Trophoblast cell (in vitro differentiated cells and primary cell): ENCODE measurements at regions not wholly inside any gene's neighbourhood (a gene's known extent, or its start where the extent isn't known, plus 50 kb on each side); places are given as distances from the start of the nearest gene placed in this dataset.

Experiments used
- DNase-seq, 2 donors: peaks; one replicate each; pipeline ENCODE4 v3.0.0-alpha.2; 2016
- H2AFZ ChIP-seq: 2 replicates; pipeline ENCODE4 v1.6.1; 2013; ENCODE audit warnings: low read length, moderate library complexity, mild to moderate bottlenecking; ENCODE audit not compliant: insufficient read depth, poor library complexity
- H2AK5ac ChIP-seq: 2 replicates; pipeline ENCODE4 v1.6.1; 2013; ENCODE audit warnings: mild to moderate bottlenecking, low read length
- H2BK120ac ChIP-seq: 2 replicates; pipeline ENCODE4 v1.6.1; 2013; ENCODE audit warnings: low read length, mild to moderate bottlenecking, moderate library complexity; ENCODE audit not compliant: insufficient read depth, poor library complexity
- H2BK12ac ChIP-seq: 2 replicates; pipeline ENCODE4 v1.6.1; 2013; ENCODE audit warnings: mild to moderate bottlenecking, low read length, moderate library complexity
- H2BK5ac ChIP-seq: 2 replicates; pipeline ENCODE4 v1.6.1; 2013; ENCODE audit warnings: low read length, low read depth, moderate library complexity, mild to moderate bottlenecking; ENCODE audit not compliant: poor library complexity
- H3K14ac ChIP-seq: 2 replicates; pipeline ENCODE4 v1.6.1; 2013; ENCODE audit warnings: mild to moderate bottlenecking, low read length
- H3K18ac ChIP-seq: 2 replicates; pipeline ENCODE4 v1.6.1; 2013; ENCODE audit warnings: mild to moderate bottlenecking, low read length
- H3K23ac ChIP-seq: 2 replicates; pipeline ENCODE4 v1.6.1; 2013; ENCODE audit warnings: low read length
- H3K27ac ChIP-seq: 2 replicates; pipeline ENCODE4 v1.5.1; 2013; ENCODE audit warnings: low read depth, mild to moderate bottlenecking, inconsistent platforms, low read length, moderate library complexity
- H3K27me3 ChIP-seq: 2 replicates; pipeline ENCODE4 v1.6.1; 2013; ENCODE audit warnings: inconsistent platforms, mild to moderate bottlenecking, low read length, moderate library complexity; ENCODE audit not compliant: insufficient read depth
- H3K36me3 ChIP-seq, 2 experiments: 1 replicate in 1 of 2; 2 replicates in 1 of 2; pipeline ENCODE4 v1.6.1; 2013; ENCODE audit warnings: low read length in 2 of 2, mild to moderate bottlenecking in 2 of 2, moderate library complexity in 1 of 2; ENCODE audit not compliant: insufficient read depth in 2 of 2, control insufficient read depth in 1 of 2
- H3K4ac ChIP-seq: 2 replicates; pipeline ENCODE4 v1.6.1; 2013; ENCODE audit warnings: low read depth, mild to moderate bottlenecking, low read length, moderate library complexity
- H3K4me1 ChIP-seq, 2 experiments: 1 replicate in 1 of 2; 2 replicates in 1 of 2; pipeline ENCODE4 v1.6.1; 2013; ENCODE audit warnings: low read length in 2 of 2, mild to moderate bottlenecking in 2 of 2, moderate library complexity in 1 of 2; ENCODE audit not compliant: insufficient read depth in 2 of 2, control insufficient read depth in 1 of 2
- H3K4me2 ChIP-seq: 2 replicates; pipeline ENCODE4 v1.6.1; 2013; ENCODE audit warnings: inconsistent platforms, mild to moderate bottlenecking, low read length, moderate library complexity
- H3K4me3 ChIP-seq: 2 replicates; pipeline ENCODE4 v1.5.1; 2013; ENCODE audit warnings: mild to moderate bottlenecking, low read depth, low read length, inconsistent platforms
- H3K79me1 ChIP-seq: one replicate; pipeline ENCODE4 v1.6.1; 2013; ENCODE audit warnings: low read length
- H3K79me2 ChIP-seq: 2 replicates; pipeline ENCODE4 v1.6.1; 2013; ENCODE audit warnings: low read length, mild to moderate bottlenecking; ENCODE audit not compliant: control insufficient read depth, insufficient read depth, poor library complexity
- H3K9ac ChIP-seq: 2 replicates; pipeline ENCODE4 v1.6.1; 2013; ENCODE audit warnings: mild to moderate bottlenecking, low read length
- H3K9me3 ChIP-seq: 2 replicates; pipeline ENCODE4 v1.6.1; 2013; ENCODE audit warnings: low read depth, mild to moderate bottlenecking, control low read depth, inconsistent platforms, low read length; ENCODE audit not compliant: insufficient read depth
- H4K12ac ChIP-seq: 2 replicates; pipeline ENCODE4 v1.6.1; 2013; ENCODE audit warnings: low read depth, mild to moderate bottlenecking, low read length, moderate library complexity
- H4K8ac ChIP-seq: 2 replicates; pipeline ENCODE4 v1.6.1; 2013; ENCODE audit warnings: low read depth, mild to moderate bottlenecking, low read length, moderate library complexity
- H4K91ac ChIP-seq: one replicate; pipeline ENCODE4 v1.6.1; 2013; ENCODE audit warnings: low read depth, mild to moderate bottlenecking, low read length, moderate library complexity
- WGBS: extraction: QIAGEN DNeasy Blood & Tissue Kit; methylation state at CpG from one replicate; pipeline ENCODE4 v1.1.7; 2013; ENCODE audit warnings: missing lambda C conversion rate; ENCODE audit not compliant: insufficient read length, insufficient coverage; ENCODE audit errors: extremely low coverage; 5-methylcytosine and 5-hydroxymethylcytosine counted together

DNA sequence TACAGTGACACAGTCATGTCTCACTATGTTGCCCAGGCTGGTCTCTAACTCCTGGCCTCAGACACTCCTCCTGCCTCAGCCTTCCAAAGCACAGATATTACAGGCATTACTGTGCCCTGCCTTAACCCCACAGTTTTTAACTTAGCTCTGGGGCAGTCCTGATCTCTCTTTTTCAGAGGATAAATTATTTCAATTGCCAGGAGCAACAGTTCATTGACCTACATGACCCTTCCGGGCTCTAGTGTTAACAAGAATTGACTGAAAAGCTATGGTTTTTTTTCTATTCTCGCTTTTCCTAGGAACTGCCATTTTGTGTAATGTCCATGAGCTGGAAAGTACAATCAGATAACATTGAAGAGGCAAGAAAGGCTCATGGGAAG is 92.8 kb downstream of the HNRNPLL start:
- Histone ChIP-seq H3K4me3 (no peak overlapping the region), H3K9me3 (no peaks in the 10 kb centered on the region), H4K12ac (no peak overlapping the region), H2BK12ac (no peak overlapping the region), H3K23ac (no peak overlapping the region), H3K9ac (no peak overlapping the region), H2BK5ac (no peak overlapping the region), H3K4ac (no peak overlapping the region), H3K36me3 (no peaks in the 10 kb centered on the region), H2AFZ (no peak overlapping the region), H2BK120ac (no peak overlapping the region), H3K27ac (no peak overlapping the region), H3K18ac (no peak overlapping the region), H4K8ac (no peak overlapping the region), H3K14ac (no peak overlapping the region), H3K27me3 (no peaks in the 10 kb centered on the region), H3K79me1 (no peaks in the 10 kb centered on the region), H3K4me1 (peaks cover 0 to 7% of the 10 kb centered on the region in 2 experiments), H2AK5ac (no peak overlapping the region), H3K79me2 (no peaks in the 10 kb centered on the region), H4K91ac (no peak overlapping the region), H3K4me2 (no peak overlapping the region)
- no CpG with 5 or more reads among the region's 2 CpGs for WGBS
- DNase-seq = no peak

DNA sequence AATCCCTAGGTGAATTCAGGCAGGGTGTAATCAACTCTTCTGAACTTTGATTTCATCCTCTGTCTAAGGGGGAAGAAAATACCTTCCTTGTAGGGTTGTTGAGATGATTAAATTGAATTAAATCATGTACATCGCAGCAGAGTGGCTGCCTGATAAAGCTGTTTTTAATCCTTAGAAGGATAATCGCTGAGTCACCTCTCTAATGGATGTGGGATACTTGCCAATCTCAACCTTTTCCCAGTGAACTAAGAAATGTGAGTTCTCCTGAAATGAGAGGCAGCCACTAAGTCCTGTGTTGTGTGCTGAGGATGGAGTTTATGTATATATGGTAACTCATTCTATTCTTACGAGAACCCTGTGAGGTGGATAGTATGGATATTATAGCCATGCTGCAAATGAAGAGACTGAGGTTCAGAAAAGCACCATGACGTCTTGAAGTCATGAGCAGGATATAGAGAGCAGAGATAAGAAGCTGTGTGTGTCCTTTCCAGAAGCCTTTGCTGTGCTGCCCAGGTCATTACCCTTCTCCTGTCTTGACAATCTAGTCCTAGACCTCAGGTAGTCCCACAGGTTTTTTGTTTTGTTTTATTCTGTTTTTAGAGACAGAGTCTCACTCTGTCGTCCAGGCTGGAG is 93.3 kb downstream of the HNRNPLL start:
- no peak for DNase-seq
- Histone ChIP-seq H3K27ac (no peak overlapping the region), H3K79me2 (no peaks in the 10 kb centered on the region), H2AK5ac (no peak overlapping the region), H2BK120ac (no peak overlapping the region), H3K9me3 (no peaks in the 10 kb centered on the region), H3K27me3 (no peaks in the 10 kb centered on the region), H3K14ac (no peak overlapping the region), H2BK12ac (no peak overlapping the region), H3K79me1 (no peaks in the 10 kb centered on the region), H3K23ac (no peak overlapping the region), H3K4me1 (peaks cover 0 to 7% of the 10 kb centered on the region in 2 experiments), H2AFZ (no peak overlapping the region), H3K18ac (no peak overlapping the region), H2BK5ac (no peak overlapping the region), H4K8ac (no peak overlapping the region), H3K4me2 (no peak overlapping the region), H3K4me3 (no peak overlapping the region), H3K36me3 (no peaks in the 10 kb centered on the region), H3K9ac (no peak overlapping the region), H4K91ac (no peak overlapping the region), H4K12ac (no peak overlapping the region), H3K4ac (no peak overlapping the region)
- no CpG with 5 or more reads among the region's 5 CpGs for WGBS

DNA sequence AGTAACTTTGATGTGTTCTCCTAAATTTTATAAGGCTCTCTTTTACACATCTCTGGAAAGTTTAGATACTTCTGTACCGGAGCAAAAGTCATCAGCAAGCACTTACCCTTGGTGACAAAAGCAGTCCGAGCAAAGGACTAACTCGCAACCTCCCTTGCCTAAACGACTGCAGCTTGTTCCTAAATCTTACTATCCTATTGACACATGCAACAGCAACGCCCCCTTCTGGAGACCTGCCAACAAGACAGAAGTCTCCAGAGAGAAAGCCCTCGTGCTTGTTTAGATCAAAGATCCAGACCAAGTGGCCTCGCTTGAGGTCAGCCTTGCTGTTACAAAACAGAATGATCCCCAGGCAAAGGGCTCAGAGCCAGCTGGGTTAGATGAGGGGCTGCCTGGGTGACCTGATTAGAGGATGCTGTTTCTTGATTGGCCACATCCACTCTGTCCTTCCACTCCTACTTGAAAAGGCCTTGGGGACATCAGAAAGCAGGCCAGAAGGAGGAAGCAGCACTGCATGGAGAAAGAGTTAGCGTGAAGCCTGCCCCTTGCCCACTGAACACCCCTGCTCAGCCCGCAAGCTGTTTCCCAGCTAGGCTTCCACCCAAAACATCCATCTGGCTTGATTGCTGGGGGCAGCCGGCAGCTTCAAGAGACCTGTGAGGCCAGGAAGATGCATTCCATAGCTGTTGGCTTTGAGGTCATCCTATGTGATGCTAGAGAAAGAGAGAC is 94.3 kb downstream of the HNRNPLL start:
- WGBS = no CpG with 5 or more reads among the region's 10 CpGs

DNA sequence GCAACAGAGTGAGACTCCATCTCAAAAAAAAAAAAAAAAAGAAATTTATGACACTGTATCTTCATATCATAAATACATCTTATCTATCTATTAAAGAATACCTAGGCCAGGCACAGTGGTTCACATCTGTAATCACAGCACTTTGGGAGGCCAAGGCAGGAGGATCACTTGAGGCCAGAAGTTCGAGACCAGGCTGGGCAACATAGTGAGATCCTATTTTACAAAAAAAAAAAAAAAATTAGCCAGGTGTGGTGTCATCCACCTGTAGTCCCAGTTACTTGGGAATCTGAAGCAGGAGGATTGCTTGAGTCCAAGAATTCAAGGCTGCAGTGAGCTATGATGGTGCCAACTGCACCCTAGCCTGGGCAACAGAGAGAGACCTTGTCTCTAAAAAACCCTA is 95.0 kb downstream of the HNRNPLL start:
- H2AFZ ChIP-seq = no peak overlapping the region
- H3K4ac ChIP-seq = no peak overlapping the region
- H3K14ac ChIP-seq = no peak overlapping the region
- H2BK120ac ChIP-seq = no peak overlapping the region
- DNase-seq = no peak
- no CpG with 5 or more reads among the region's 1 CpG for WGBS
- no peak overlapping the region for H2BK12ac ChIP-seq
- H4K91ac ChIP-seq = no peak overlapping the region
- H3K4me3 ChIP-seq = no peak overlapping the region
- H3K27me3 ChIP-seq = no peaks in the 10 kb centered on the region
- H3K23ac ChIP-seq = no peak overlapping the region
- no peak overlapping the region for H3K9ac ChIP-seq
- peaks cover 1% of the 10 kb centered on the region for H3K9me3 ChIP-seq
- H2BK5ac ChIP-seq = no peak overlapping the region
- H4K8ac ChIP-seq = no peak overlapping the region
- no peak overlapping the region for H3K18ac ChIP-seq
- no peak overlapping the region for H2AK5ac ChIP-seq
- H3K79me1 ChIP-seq = no peaks in the 10 kb centered on the region
- H3K27ac ChIP-seq = no peak overlapping the region
- H3K79me2 ChIP-seq = no peaks in the 10 kb centered on the region
- H3K4me2 ChIP-seq = no peak overlapping the region
- H3K4me1 ChIP-seq = peaks cover 0 to 7% of the 10 kb centered on the region in 2 experiments
- H3K36me3 ChIP-seq = no peaks in the 10 kb centered on the region
- H4K12ac ChIP-seq = no peak overlapping the region

More for the DNA sequence above, 94.3 kb downstream of the HNRNPLL start:
- Histone ChIP-seq H3K36me3 (no peaks in the 10 kb centered on the region), H3K9ac (no peak overlapping the region), H4K91ac (no peak overlapping the region), H2AFZ (no peak overlapping the region), H2BK12ac (no peak overlapping the region), H4K8ac (no peak overlapping the region), H3K23ac (no peak overlapping the region), H3K14ac (no peak overlapping the region), H2BK120ac (no peak overlapping the region), H3K27me3 (no peaks in the 10 kb centered on the region), H3K4ac (no peak overlapping the region), H3K9me3 (peaks cover 1% of the 10 kb centered on the region), H3K27ac (no peak overlapping the region), H4K12ac (no peak overlapping the region), H2AK5ac (no peak overlapping the region), H3K4me2 (no peak overlapping the region), H3K18ac (no peak overlapping the region), H2BK5ac (no peak overlapping the region), H3K4me3 (no peak overlapping the region), H3K4me1 (peaks cover 0 to 9% of the 10 kb centered on the region in 2 experiments), H3K79me2 (no peaks in the 10 kb centered on the region), H3K79me1 (no peaks in the 10 kb centered on the region)
- peak; percentile 81 to 96 for DNase-seq
